ENCODE measurements at regions not wholly inside any gene's neighbourhood (a gene's known extent, or its start where the extent isn't known, plus 50 kb on each side); places are given as distances from the start of the nearest gene placed in this dataset.
"Not testable (repeated sequence)": the region's sequence is repeated elsewhere in the genome, so short reads cannot be mapped to it uniquely, and the experiment has no call there.

DNA sequence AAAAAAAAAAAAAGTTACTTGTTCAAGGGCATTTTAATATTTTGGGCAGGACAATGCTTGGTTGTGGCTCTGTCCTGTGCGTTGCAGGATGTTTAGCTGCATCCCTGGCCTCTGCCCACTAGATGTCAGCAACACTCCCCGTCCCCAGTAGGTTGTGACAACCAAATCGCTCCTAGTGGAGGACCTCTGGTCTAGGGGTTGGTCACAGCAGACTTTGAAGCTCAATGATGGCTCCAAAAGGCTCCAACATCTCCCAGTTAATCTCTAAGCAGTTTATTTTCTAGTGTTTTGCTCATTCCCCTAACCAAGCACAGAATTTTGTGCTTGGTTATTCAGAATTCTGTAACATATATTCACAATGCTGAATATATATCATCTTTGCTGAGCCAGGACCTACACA, 67.0 kb downstream of the CHRNA1 start:
- in situ Hi-C loops (cut with MboI; ENCODE audit: low sequenced_read_pairs): loop anchor here (10.0 kb wide), 1 partner anchor 232 kb away; no protein-coding TSS in a partner anchor

DNA sequence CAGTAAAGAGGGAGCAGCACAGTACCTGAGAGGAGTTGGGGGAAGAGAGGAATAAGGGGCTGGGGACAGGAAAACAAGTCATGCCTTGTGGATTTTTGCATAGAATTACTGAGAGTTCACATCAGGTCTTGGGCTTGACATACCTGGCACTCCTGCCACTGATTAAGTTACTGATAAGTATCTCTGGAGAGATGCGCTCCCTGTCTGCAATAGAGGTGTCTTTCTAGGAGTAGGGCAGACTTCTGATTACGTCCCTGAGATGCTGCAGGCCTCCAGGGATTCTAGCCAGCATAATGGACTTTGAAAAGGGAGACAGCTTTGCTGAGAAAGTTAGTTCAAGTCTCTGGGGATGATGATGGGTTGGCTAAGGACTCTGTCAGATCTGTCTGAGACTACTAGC, 69.4 kb downstream of the CHRNA1 start:
- in situ Hi-C loops (cut with MboI; ENCODE audit: low sequenced_read_pairs): loop anchor here (10.0 kb wide), 1 partner anchor 230 kb away; no protein-coding TSS in a partner anchor

- in situ Hi-C loops (cut with MboI; ENCODE audit: low sequenced_read_pairs): loop anchor here (10.0 kb wide), 1 partner anchor 230 kb away; no protein-coding TSS in a partner anchor
Observed at GRCh38 chr2:174694196-174694878, 69.9 kb downstream of the CHRNA1 start.

DNA sequence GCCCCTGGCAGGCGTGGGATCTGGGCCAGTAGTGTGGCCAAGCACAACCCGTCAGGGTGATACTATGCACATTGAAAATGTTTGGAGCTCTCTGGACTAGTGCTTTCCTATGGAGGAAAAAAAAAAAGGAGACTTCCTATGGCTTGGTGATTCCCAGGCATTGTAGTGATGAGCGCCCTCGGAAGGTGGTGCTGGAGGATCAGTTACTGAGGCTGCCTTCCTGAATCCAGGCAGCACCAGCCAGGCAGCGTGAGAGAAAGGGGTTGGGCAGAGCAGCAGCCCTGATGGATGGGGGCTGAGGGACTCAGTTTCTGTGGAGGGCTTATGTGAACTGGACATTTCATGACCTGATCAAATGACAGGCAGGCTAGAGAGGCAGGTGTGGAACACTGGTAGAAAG, 70.9 kb downstream of the CHRNA1 start:
- in situ Hi-C loops (cut with MboI; ENCODE audit: low sequenced_read_pairs): loop anchor here (10.0 kb wide), 1 partner anchor 229 kb away; no protein-coding TSS in a partner anchor

GRCh38 chr2:174692256-174692919, 71.9 kb downstream of the CHRNA1 start:
- in situ Hi-C loops (cut with MboI; ENCODE audit: low sequenced_read_pairs): loop anchor here (10.0 kb wide), 1 partner anchor 228 kb away; no protein-coding TSS in a partner anchor

DNA sequence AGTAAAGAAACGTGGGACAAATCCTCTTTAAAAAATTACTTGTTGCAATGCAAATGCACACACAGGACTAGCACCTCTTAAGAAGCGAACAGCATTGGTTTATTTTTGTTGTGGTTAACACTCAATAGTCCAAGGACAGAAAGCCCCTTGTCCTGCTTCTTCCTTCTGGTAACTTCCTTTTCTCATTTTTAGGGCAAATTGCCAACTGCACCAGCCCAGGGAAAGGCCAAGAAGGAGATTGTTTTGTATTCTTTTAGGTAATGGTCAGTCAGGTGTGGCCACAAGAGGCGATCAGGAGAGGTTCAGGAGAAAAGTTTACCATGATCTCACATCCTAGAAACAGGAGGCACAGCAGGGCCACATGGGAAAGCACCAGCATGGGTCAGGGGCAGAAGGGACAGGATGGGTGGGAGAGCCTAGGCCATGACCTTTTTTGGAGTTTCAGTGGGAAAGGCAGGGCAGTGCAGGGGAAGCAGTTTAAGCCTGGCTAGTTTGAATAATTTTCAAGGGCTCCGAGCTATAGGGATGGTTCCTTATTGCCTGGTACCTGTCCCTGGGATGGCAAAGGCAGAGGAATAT, 73.0 kb downstream of the CHRNA1 start:
- in situ Hi-C loops (cut with MboI; ENCODE audit: low sequenced_read_pairs): loop anchor here (10.0 kb wide), 1 partner anchor 226 kb away; no protein-coding TSS in a partner anchor

DNA sequence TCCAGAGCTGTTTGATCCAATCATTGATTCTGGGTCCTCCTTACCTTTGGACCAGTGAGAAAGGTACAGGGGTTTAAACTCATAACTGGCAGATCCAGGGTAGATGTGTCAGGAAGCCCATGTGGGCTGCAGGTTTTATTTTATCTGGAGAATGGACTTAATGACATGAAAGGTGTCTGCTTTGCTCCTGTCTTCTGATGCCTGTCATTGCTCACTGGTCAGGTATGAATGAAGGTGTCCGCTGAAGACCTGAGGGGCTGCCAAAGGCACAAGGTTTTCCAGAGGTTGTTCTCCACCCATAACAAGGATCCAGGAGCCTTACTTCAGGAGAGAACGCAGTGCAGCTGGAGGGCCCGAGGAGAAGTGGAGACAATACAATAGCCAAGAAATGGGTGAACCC, 74.2 kb downstream of the CHRNA1 start:
- in situ Hi-C loops (cut with MboI; ENCODE audit: low sequenced_read_pairs): loop anchor here (10.0 kb wide), 1 partner anchor 225 kb away; no protein-coding TSS in a partner anchor

DNA sequence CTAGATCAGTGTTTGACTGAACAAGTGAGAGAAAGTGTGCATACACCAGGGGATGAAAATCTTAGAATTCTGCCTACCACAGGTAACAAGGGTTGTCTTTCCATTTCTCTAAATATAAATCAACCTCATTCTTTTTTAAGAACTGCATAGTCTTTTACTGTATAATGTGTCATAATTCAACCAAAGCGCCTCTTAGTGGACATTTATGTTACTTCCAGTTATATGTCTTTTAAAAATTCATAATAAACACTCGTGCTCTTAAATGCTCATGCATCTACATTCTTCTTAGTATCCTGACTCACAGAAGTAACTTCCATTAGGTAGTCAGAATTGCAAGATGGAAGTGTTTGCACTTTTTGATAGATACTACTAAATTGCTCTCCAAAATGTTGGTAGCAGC, 76.2 kb downstream of the CHRNA1 start:
- in situ Hi-C loops (cut with MboI; ENCODE audit: low sequenced_read_pairs): loop anchor here (10.0 kb wide), 1 partner anchor 93 kb away; the partner anchor contains the start of gene WIPF1

GRCh38 chr2:174686430-174686829, 77.8 kb downstream of the CHRNA1 start:
- in situ Hi-C loops (cut with MboI; ENCODE audit: low sequenced_read_pairs): loop anchor here (10.0 kb wide), 1 partner anchor 92 kb away; the partner anchor contains the start of gene WIPF1

DNA sequence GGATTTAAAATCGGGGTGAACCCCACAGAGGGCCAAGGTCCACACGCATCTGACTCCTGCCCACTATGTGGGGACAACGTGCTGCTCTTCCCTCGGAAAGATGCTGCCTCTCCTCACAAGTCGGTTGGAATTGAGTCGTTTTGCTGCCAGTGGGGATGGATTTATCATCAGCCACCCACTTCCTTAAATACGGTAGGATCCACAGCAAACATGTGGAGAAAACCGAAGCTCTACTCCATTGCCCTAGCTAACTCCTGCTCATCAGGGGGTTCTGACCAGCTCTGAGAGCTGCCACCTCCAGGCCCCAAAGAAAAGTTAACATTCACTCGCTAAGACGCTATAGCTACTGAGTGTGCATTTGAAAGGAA, 80.9 kb downstream of the CHRNA1 start:
- in situ Hi-C loops (cut with MboI; ENCODE audit: low sequenced_read_pairs): loop anchor here (10.0 kb wide), 1 partner anchor 89 kb away; the partner anchor contains the start of gene WIPF1

GRCh38 chr2:174682578-174683391, 81.5 kb downstream of the CHRNA1 start:
- in situ Hi-C loops (cut with MboI; ENCODE audit: low sequenced_read_pairs): loop anchor here (10.0 kb wide), 1 partner anchor 88 kb away; the partner anchor contains the start of gene WIPF1

DNA sequence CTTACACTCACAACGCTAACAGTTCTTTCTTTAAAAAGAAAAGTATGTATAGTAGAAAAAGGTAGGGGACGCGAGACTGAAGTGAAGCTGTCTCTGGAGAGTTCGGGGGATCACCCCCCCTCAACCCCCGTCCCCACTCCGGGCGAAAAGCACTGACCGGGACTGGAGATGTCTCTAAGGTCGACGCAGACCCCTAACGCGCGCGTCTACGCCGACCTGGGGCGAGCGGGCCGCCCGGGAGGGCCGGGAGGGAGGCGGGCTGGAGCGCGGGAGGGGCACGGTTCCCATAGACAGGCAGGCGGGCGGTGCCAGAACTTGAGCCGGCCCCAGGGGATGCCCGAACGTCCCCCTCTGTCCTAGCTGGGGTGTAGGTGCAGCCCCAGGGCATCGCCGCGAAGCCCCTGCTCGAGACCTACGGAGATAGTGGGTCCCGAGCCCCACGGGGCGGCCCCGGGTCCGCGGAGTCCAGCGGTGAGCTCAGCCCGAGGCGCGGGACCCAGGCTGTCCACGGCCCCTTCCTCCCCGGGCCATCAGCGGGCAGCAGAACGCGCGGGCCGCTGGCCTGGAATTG, 82.2 kb downstream of the CHRNA1 start:
- in situ Hi-C loops (cut with MboI; ENCODE audit: low sequenced_read_pairs): loop anchor here (10.0 kb wide), 1 partner anchor 87 kb away; the partner anchor contains the start of gene WIPF1

DNA sequence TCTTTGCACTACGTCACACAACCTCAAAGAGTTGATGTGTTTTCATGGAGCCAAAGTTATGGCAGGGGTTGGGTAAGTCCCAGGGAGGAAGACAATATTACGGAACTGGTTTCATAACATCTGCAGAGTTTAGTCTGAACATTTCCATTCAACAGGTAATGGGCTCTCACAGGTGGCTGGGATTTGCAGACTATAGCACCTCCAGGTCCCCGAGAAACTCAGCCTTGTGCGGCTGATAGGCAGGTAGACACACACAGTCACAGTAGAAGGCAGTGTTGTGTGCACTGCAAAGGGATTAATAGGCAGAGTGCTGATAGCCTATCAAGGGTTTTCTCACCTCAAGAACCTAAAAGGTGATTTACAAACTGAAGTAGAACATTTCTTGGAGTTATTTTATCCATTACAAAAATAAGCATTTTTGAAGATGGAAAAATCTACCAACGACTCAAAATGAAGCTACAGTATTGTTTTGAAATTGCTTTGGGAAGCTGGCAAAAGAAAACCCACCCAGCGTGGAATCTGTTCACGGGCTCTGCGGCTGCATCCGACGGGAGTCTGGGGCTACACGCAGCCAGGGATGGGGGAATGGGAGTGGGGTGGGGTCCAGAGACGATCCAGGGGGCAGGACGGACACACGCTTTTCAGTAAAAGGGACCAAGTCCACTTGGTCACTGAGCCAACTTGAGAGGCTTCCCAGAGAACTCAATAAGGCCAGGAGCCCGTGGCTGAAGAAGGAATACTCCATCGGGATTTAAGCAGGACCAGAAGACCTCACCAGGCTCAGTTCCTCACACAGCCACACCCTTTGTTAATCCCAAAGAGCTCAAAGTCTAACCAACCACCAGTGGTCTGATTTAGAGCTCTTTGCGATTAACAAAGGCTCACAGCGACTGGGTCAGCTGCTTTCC, 82.9 kb downstream of the CHRNA1 start:
- in situ Hi-C loops (cut with MboI; ENCODE audit: low sequenced_read_pairs): loop anchor here (10.0 kb wide), 1 partner anchor 87 kb away; the partner anchor contains the start of gene WIPF1

DNA sequence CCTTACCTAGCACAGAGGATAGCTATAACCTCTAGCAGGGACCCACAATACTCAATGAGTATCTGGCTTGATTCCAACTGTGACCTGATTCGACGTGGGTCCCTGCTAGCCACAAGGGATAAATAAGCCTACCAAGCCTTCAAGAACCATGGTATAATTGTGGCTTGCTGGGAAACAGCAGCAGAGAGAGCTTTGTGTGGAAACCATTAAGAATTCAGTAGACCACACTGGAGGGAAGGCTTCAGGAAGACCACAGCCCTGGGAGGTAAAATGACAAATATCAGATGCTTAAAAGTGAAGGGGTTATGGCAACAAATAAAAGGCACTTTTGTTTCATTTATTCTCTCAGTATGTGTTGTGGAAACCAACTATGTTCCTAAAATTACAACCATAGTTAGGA, 82.6 kb upstream of the WIPF1 start:
- in situ Hi-C loops (cut with MboI; ENCODE audit: low sequenced_read_pairs): loop anchor here (10.0 kb wide), 1 partner anchor 85 kb away; the partner anchor contains the start of gene WIPF1

DNA sequence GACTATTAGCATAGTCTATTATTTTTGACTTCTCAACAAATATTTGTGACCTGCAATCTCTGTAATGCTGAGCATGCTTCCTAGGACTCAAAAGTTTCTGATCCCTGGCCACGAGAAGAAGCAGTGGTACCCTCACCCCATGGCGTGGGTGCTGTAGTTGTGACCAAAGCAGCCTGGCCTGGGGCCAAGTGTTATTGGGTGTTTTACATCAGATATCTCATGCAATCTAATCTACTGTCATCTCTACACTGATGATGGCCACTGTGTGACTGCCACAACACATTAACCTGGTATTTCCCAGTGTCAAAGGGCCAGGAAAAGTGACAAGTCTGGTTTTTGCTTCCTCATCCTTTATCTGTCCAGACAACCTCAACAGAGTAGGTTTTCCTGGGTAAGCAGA, 80.8 kb upstream of the WIPF1 start:
- in situ Hi-C loops (cut with MboI; ENCODE audit: low sequenced_read_pairs): no loop called here

GRCh38 chr2:174675615-174676014, 78.0 kb upstream of the WIPF1 start:
- in situ Hi-C loops (cut with MboI; ENCODE audit: low sequenced_read_pairs): no loop called here

DNA sequence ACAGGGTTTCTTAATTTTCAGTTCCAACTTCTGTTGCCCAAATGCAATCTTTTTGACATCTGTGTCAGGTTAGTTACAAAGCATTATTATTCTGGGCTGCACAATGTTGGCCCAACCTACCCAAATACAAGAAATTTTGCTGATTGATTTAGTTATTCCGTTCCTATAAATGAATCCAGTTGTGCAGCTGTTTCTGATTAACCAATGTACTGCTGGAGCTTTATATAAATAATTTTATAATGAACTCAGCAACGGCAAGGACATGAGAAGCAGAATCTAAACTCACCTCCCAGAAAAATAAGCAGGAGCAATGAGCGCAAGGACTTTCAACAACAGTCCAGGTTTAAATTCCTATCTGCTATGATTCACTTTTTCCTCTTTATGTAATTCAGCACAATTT, 76.3 kb upstream of the WIPF1 start:
- in situ Hi-C loops (cut with MboI; ENCODE audit: low sequenced_read_pairs): no loop called here

DNA sequence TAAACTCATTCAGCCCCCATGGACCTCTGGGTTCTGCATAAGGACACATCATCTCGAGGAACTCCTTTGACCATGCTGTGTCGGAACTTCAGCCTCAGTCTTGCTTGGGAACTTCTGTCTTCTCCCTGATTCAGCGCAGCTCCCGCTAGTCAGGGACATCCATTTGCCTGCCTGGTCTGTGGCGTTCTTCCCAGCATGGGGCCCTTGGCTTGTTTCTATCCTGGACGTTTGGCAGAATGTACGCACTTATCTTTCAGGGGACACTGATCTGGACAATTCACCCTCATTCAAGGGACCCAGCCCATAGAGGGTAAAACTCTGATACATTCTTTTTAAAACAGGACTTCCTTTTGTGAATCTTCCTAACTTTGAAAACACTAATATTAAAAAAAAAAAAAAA, 75.8 kb upstream of the WIPF1 start:
- in situ Hi-C loops (cut with MboI; ENCODE audit: low sequenced_read_pairs): no loop called here

DNA sequence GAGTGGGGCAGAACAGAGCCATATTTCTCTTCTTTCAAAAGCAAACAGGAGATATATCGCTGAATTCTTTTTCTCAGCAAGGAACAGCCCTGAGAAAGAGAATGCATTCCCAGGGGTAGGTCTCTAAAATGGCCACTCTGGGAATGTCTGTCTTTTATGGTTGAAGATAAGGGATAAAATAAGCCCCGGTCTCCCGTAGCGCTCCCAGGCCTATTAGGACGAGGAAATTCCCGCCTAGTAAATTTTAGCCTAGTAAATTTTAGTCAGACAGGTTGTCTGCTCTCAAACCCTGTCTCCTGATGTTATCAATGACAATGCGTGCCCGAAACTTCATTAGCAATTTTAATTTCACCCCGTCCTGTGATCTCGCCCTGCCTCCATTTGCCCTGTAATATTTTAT, 73.9 kb upstream of the WIPF1 start:
- in situ Hi-C loops (cut with MboI; ENCODE audit: low sequenced_read_pairs): not testable (repeated sequence)

Measured in HL-60/S4 (cell line).